ENCODE measurements at regions not wholly inside any gene's neighbourhood (a gene's known extent, or its start where the extent isn't known, plus 50 kb on each side); places are given as distances from the start of the nearest gene placed in this dataset.

- Mint-ChIP-seq H3K9me3 (peaks cover 0 to 8% (median 2%) of the 10 kb centered on the region in 7 donors), H3K27ac (no peak overlapping the region)
Observed at GRCh38 chr2:129239141-129239540, 740.3 kb upstream of the RAB6C start.

GRCh38 chr2:129240061-129240460 is 739.4 kb upstream of the RAB6C start:
- Mint-ChIP-seq H3K36me3 (no peaks in the 10 kb centered on the region), H3K4me1 (no peaks in the 10 kb centered on the region), H3K4me3 (no peak overlapping the region), H3K9me3 (peaks cover 0 to 8% (median 2%) of the 10 kb centered on the region in 7 donors), H3K27me3 (no peaks in the 10 kb centered on the region), H3K27ac (no peak overlapping the region)
- H3K4me3 ChIP-seq (ENCODE audit: low read depth, low read length): no peak overlapping the region
- no peaks in the 10 kb centered on the region for H3K9me3 ChIP-seq (ENCODE audit: control insufficient read depth in 2 of 2, low read length in 2 of 2)
- DNase-seq (no peak), ATAC-seq (ENCODE audit: low read depth in 2 of 2) (no peak)
- no peaks in the 10 kb centered on the region for H3K36me3 ChIP-seq (ENCODE audit: control insufficient read depth, insufficient read depth, low read length)
- H3K4me1 ChIP-seq (ENCODE audit: control insufficient read depth, insufficient read depth, low read length, poor library complexity, severe bottlenecking): no peaks in the 10 kb centered on the region
- no peak overlapping the region for H3K27ac ChIP-seq (ENCODE audit: insufficient read depth, low read length, poor library complexity, severe bottlenecking)
- no peaks in the 10 kb centered on the region for H3K27me3 ChIP-seq (ENCODE audit: control insufficient read depth, insufficient read depth, low read length)

More at GRCh38 chr2:129239141-129239540, 740.3 kb upstream of the RAB6C start:
- DNase-seq (no peak), ATAC-seq (ENCODE audit: low read depth in 2 of 2) (no peak)
- H3K36me3 Mint-ChIP-seq: no peaks in the 10 kb centered on the region
- H3K27ac ChIP-seq (ENCODE audit: insufficient read depth, low read length, poor library complexity, severe bottlenecking): no peak overlapping the region
- no peak overlapping the region for H3K4me3 Mint-ChIP-seq
- no peaks in the 10 kb centered on the region for H3K27me3 Mint-ChIP-seq
- no peaks in the 10 kb centered on the region for H3K9me3 ChIP-seq (ENCODE audit: control insufficient read depth in 2 of 2, low read length in 2 of 2)
- no peaks in the 10 kb centered on the region for H3K4me1 ChIP-seq (ENCODE audit: control insufficient read depth, insufficient read depth, low read length, poor library complexity, severe bottlenecking)
- no peak overlapping the region for H3K4me3 ChIP-seq (ENCODE audit: low read depth, low read length)
- no peaks in the 10 kb centered on the region for H3K4me1 Mint-ChIP-seq
- H3K36me3 ChIP-seq (ENCODE audit: control insufficient read depth, insufficient read depth, low read length): no peaks in the 10 kb centered on the region
- H3K27me3 ChIP-seq (ENCODE audit: control insufficient read depth, insufficient read depth, low read length): no peaks in the 10 kb centered on the region

GRCh38 chr2:129242269-129242668 is 737.2 kb upstream of the RAB6C start:
- no peaks in the 10 kb centered on the region for H3K4me1 ChIP-seq (ENCODE audit: control insufficient read depth, insufficient read depth, low read length, poor library complexity, severe bottlenecking)
- no peaks in the 10 kb centered on the region for H3K27me3 ChIP-seq (ENCODE audit: control insufficient read depth, insufficient read depth, low read length)
- no peaks in the 10 kb centered on the region for H3K36me3 ChIP-seq (ENCODE audit: control insufficient read depth, insufficient read depth, low read length)
- Mint-ChIP-seq H3K9me3 (peaks cover 0 to 7% (median 4%) of the 10 kb centered on the region in 7 donors), H3K36me3 (no peaks in the 10 kb centered on the region), H3K27me3 (no peaks in the 10 kb centered on the region), H3K27ac (no peak overlapping the region), H3K4me3 (no peak overlapping the region), H3K4me1 (no peaks in the 10 kb centered on the region)
- ATAC-seq (ENCODE audit: low read depth in 2 of 2): no peak
- H3K9me3 ChIP-seq (ENCODE audit: control insufficient read depth in 2 of 2, low read length in 2 of 2): no peaks in the 10 kb centered on the region
- no peak overlapping the region for H3K27ac ChIP-seq (ENCODE audit: insufficient read depth, low read length, poor library complexity, severe bottlenecking)
- H3K4me3 ChIP-seq (ENCODE audit: low read depth, low read length): no peak overlapping the region
- no peak for DNase-seq

GRCh38 chr2:129247751-129248150 is 731.7 kb upstream of the RAB6C start:
- H3K9me3 ChIP-seq (ENCODE audit: control insufficient read depth in 2 of 2, low read length in 2 of 2): no peaks in the 10 kb centered on the region
- H3K36me3 ChIP-seq (ENCODE audit: control insufficient read depth, insufficient read depth, low read length): no peaks in the 10 kb centered on the region
- H3K4me3 ChIP-seq (ENCODE audit: low read depth, low read length): no peak overlapping the region
- no peak for ATAC-seq (ENCODE audit: low read depth in 2 of 2)
- H3K9me3 Mint-ChIP-seq: peaks cover 0 to 7% (median 4%) of the 10 kb centered on the region in 7 donors
- no peaks in the 10 kb centered on the region for H3K27me3 ChIP-seq (ENCODE audit: control insufficient read depth, insufficient read depth, low read length)
- H3K36me3 Mint-ChIP-seq: no peaks in the 10 kb centered on the region
- H3K27me3 Mint-ChIP-seq: no peaks in the 10 kb centered on the region
- no peak overlapping the region for H3K27ac ChIP-seq (ENCODE audit: insufficient read depth, low read length, poor library complexity, severe bottlenecking)
- DNase-seq: no peak
- no peaks in the 10 kb centered on the region for H3K4me1 ChIP-seq (ENCODE audit: control insufficient read depth, insufficient read depth, low read length, poor library complexity, severe bottlenecking)
- H3K4me3 Mint-ChIP-seq: no peak overlapping the region
- no peaks in the 10 kb centered on the region for H3K4me1 Mint-ChIP-seq
- no peak overlapping the region for H3K27ac Mint-ChIP-seq

GRCh38 chr2:129248198-129248597 is 731.3 kb upstream of the RAB6C start:
- H3K27me3 ChIP-seq (ENCODE audit: control insufficient read depth, insufficient read depth, low read length): no peaks in the 10 kb centered on the region
- Mint-ChIP-seq H3K27ac (no peak overlapping the region), H3K36me3 (no peaks in the 10 kb centered on the region)

GRCh38 chr2:129252781-129253460 is 726.5 kb upstream of the RAB6C start:
- H3K36me3 Mint-ChIP-seq: no peaks in the 10 kb centered on the region
- no peak for DNase-seq
- Histone ChIP-seq H3K27ac (ENCODE audit: insufficient read depth, low read length, poor library complexity, severe bottlenecking) (no peak overlapping the region), H3K36me3 (ENCODE audit: control insufficient read depth, insufficient read depth, low read length) (no peaks in the 10 kb centered on the region), H3K4me3 (ENCODE audit: low read depth, low read length) (no peak overlapping the region), H3K4me1 (ENCODE audit: control insufficient read depth, insufficient read depth, low read length, poor library complexity, severe bottlenecking) (no peaks in the 10 kb centered on the region), H3K27me3 (ENCODE audit: control insufficient read depth, insufficient read depth, low read length) (no peaks in the 10 kb centered on the region), H3K9me3 (ENCODE audit: control insufficient read depth in 2 of 2, low read length in 2 of 2) (no peaks in the 10 kb centered on the region)
- H3K27me3 Mint-ChIP-seq: no peaks in the 10 kb centered on the region
- H3K9me3 Mint-ChIP-seq: peaks cover 0 to 11% (median 5%) of the 10 kb centered on the region in 7 donors
- no peaks in the 10 kb centered on the region for H3K4me1 Mint-ChIP-seq
- no peak overlapping the region for H3K27ac Mint-ChIP-seq
- no peak for ATAC-seq (ENCODE audit: low read depth in 2 of 2)
- no peak overlapping the region for H3K4me3 Mint-ChIP-seq

More at GRCh38 chr2:129248198-129248597, 731.3 kb upstream of the RAB6C start:
- Histone ChIP-seq H3K4me1 (ENCODE audit: control insufficient read depth, insufficient read depth, low read length, poor library complexity, severe bottlenecking) (no peaks in the 10 kb centered on the region), H3K9me3 (ENCODE audit: control insufficient read depth in 2 of 2, low read length in 2 of 2) (no peaks in the 10 kb centered on the region), H3K27ac (ENCODE audit: insufficient read depth, low read length, poor library complexity, severe bottlenecking) (no peak overlapping the region), H3K4me3 (ENCODE audit: low read depth, low read length) (no peak overlapping the region), H3K36me3 (ENCODE audit: control insufficient read depth, insufficient read depth, low read length) (no peaks in the 10 kb centered on the region)
- no peak overlapping the region for H3K4me3 Mint-ChIP-seq
- ATAC-seq (ENCODE audit: low read depth in 2 of 2) (no peak), DNase-seq (no peak)
- H3K9me3 Mint-ChIP-seq: peaks cover 0 to 7% (median 4%) of the 10 kb centered on the region in 7 donors
- no peaks in the 10 kb centered on the region for H3K27me3 Mint-ChIP-seq
- H3K4me1 Mint-ChIP-seq: no peaks in the 10 kb centered on the region

- Mint-ChIP-seq H3K27me3 (no peaks in the 10 kb centered on the region), H3K4me3 (no peak overlapping the region), H3K36me3 (no peaks in the 10 kb centered on the region), H3K9me3 (peaks cover 0 to 16% (median 6%) of the 10 kb centered on the region in 7 donors), H3K4me1 (no peaks in the 10 kb centered on the region), H3K27ac (no peak overlapping the region)
- Histone ChIP-seq H3K27ac (ENCODE audit: insufficient read depth, low read length, poor library complexity, severe bottlenecking) (no peak overlapping the region), H3K27me3 (ENCODE audit: control insufficient read depth, insufficient read depth, low read length) (no peaks in the 10 kb centered on the region), H3K4me1 (ENCODE audit: control insufficient read depth, insufficient read depth, low read length, poor library complexity, severe bottlenecking) (no peaks in the 10 kb centered on the region), H3K9me3 (ENCODE audit: control insufficient read depth in 2 of 2, low read length in 2 of 2) (no peaks in the 10 kb centered on the region), H3K36me3 (ENCODE audit: control insufficient read depth, insufficient read depth, low read length) (no peaks in the 10 kb centered on the region), H3K4me3 (ENCODE audit: low read depth, low read length) (no peak overlapping the region)
- no peak for DNase-seq
- no peak for ATAC-seq (ENCODE audit: low read depth in 2 of 2)
Observed at GRCh38 chr2:129253461-129253812, 726.0 kb upstream of the RAB6C start.

- Mint-ChIP-seq H3K9me3 (peaks cover 3 to 24% (median 7%) of the 10 kb centered on the region in 7 donors), H3K27ac (no peak overlapping the region), H3K4me3 (no peak overlapping the region), H3K4me1 (no peaks in the 10 kb centered on the region), H3K36me3 (no peaks in the 10 kb centered on the region), H3K27me3 (no peaks in the 10 kb centered on the region)
- Histone ChIP-seq H3K9me3 (ENCODE audit: control insufficient read depth in 2 of 2, low read length in 2 of 2) (peaks cover 5 to 6% of the 10 kb centered on the region in 2 experiments), H3K36me3 (ENCODE audit: control insufficient read depth, insufficient read depth, low read length) (no peaks in the 10 kb centered on the region), H3K27ac (ENCODE audit: insufficient read depth, low read length, poor library complexity, severe bottlenecking) (no peak overlapping the region), H3K4me3 (ENCODE audit: low read depth, low read length) (no peak overlapping the region), H3K4me1 (ENCODE audit: control insufficient read depth, insufficient read depth, low read length, poor library complexity, severe bottlenecking) (no peaks in the 10 kb centered on the region), H3K27me3 (ENCODE audit: control insufficient read depth, insufficient read depth, low read length) (no peaks in the 10 kb centered on the region)
- no peak for ATAC-seq (ENCODE audit: low read depth in 2 of 2)
- DNase-seq: no peak
Observed at GRCh38 chr2:129254718-129255117, 724.7 kb upstream of the RAB6C start.

Measured in CD4-positive, CD25-positive, alpha-beta regulatory T cell (primary cell).